ENCODE measurements at regions not wholly inside any gene's neighbourhood (a gene's known extent, or its start where the extent isn't known, plus 50 kb on each side); places are given as distances from the start of the nearest gene placed in this dataset.

GRCh38 chr4:84276752-84277151, 222.3 kb downstream of the NKX6-1 start:
- H3K27me3 ChIP-seq (ENCODE audit: control insufficient read depth in 2 of 2, insufficient read depth in 2 of 2, low read length in 2 of 2): no peaks in the 10 kb centered on the region
- POLR2A ChIA-PET: no interaction called here
- no peak overlapping the region for H3K4me2 ChIP-seq (ENCODE audit: insufficient read depth, low read length)
- BruUV-seq (replicated peaks): no TSS peak
- intact Hi-C loops (cut with micrococcal nuclease) (no loop called here), dilution Hi-C loops (cut with MboI; ENCODE audit: extremely low pct_ligation_motif_present, low sequenced_read_pairs) (no loop called here)
- H3K36me3 ChIP-seq (ENCODE audit: control insufficient read depth in 2 of 2, extremely low read depth in 1 of 2, insufficient read depth in 2 of 2, low read length in 2 of 2): no peaks in the 10 kb centered on the region
- H4K20me1 ChIP-seq (replicated peaks; ENCODE audit: control insufficient read depth, extremely low read depth, insufficient read depth, low read length): no peaks in the 10 kb centered on the region
- TF ChIP-seq MAX (IDR thresholded peaks at IDR 0.05; ENCODE audit: insufficient read depth, insufficient read length) (no peak), MYC (IDR thresholded peaks at IDR 0.05; ENCODE audit: low read depth, low read length) (no peak), POLR2AphosphoS5 (IDR thresholded peaks at IDR 0.05; ENCODE audit: insufficient read depth, low read depth, low read length) (no peak), POLR2A (IDR thresholded peaks at IDR 0.05; ENCODE audit: low read depth, low read length) (no peak), CTCF (IDR thresholded peaks at IDR 0.05; ENCODE audit: extremely low read depth in 1 of 2, insufficient read depth in 1 of 2, low read depth in 1 of 2, low read length in 2 of 2) (no peak), GATA2 (IDR thresholded peaks at IDR 0.05; ENCODE audit: insufficient read depth, insufficient read length, low read depth, low read length) (no peak), JUN (IDR thresholded peaks at IDR 0.05; ENCODE audit: borderline replicate concordance, insufficient read depth, insufficient read length, low read depth) (no peak)
- H3K9me1 ChIP-seq (replicated peaks; ENCODE audit: control insufficient read depth, extremely low read depth, insufficient read depth, low read length): no peaks in the 10 kb centered on the region
- H2AFZ ChIP-seq (ENCODE audit: low read depth, low read length): no peak overlapping the region
- H3K4me3 ChIP-seq (replicated peaks in 1 of 3; ENCODE audit: insufficient read depth in 1 of 3, low read depth in 1 of 3, low read length in 3 of 3): no peak overlapping the region
- DNase-seq (ENCODE audit: low read depth, low spot score) (no peak), FAIRE-seq (no peak)
- H3K9me3 ChIP-seq (replicated peaks; ENCODE audit: control insufficient read depth, insufficient read depth, low read length): no peaks in the 10 kb centered on the region
- H3K9ac ChIP-seq (replicated peaks; ENCODE audit: extremely low read depth, insufficient read depth, low read length): no peak overlapping the region
- H3K79me2 ChIP-seq (ENCODE audit: control insufficient read depth, insufficient read depth, low read length): no peaks in the 10 kb centered on the region
- CTCF ChIA-PET: no interaction called here
- H3K27ac ChIP-seq (ENCODE audit: insufficient read depth, low read depth, low read length): no peak overlapping the region
- no peaks in the 10 kb centered on the region for H3K4me1 ChIP-seq (ENCODE audit: control insufficient read depth, extremely low read depth, insufficient read depth, low read length)
